ENCODE measurements at regions not wholly inside any gene's neighbourhood (a gene's known extent, or its start where the extent isn't known, plus 50 kb on each side); places are given as distances from the start of the nearest gene placed in this dataset.

GRCh38 chr5:169408731-169409130, 107.8 kb upstream of the SLIT3 start (continued):
- TF ChIP-seq GABPB1 (CRISPR knock-in tag; IDR thresholded peaks at IDR 0.05), result no peak

GRCh38 chr5:169408171-169408570, 107.2 kb upstream of the SLIT3 start:
- H3K9me3 Mint-ChIP-seq, result peaks cover 4% of the 10 kb centered on the region
- ChIA-PET POLR2A (no interaction called here), CTCF (no interaction called here)
- DNase-seq (ENCODE audit: low spot score), result no peak
- no peak for ATAC-seq
- no peaks in the 10 kb centered on the region for H3K36me3 Mint-ChIP-seq
- no peak overlapping the region for H3K27ac Mint-ChIP-seq
- no peaks in the 10 kb centered on the region for H3K27me3 Mint-ChIP-seq (ENCODE audit: low read depth)
- TF ChIP-seq ZNF671 (CRISPR knock-in tag; IDR thresholded peaks at IDR 0.05) (no peak), GTF2I (CRISPR knock-in tag; conservative IDR thresholded peaks at IDR 0.05) (no peak), CREM (CRISPR knock-in tag; IDR thresholded peaks at IDR 0.05) (no peak), USF1 (CRISPR knock-in tag; IDR thresholded peaks at IDR 0.05) (no peak), USF2 (CRISPR knock-in tag; IDR thresholded peaks at IDR 0.05) (no peak), OVOL2 (CRISPR knock-in tag; IDR thresholded peaks at IDR 0.05; ENCODE audit: borderline replicate concordance) (no peak), ZNF317 (CRISPR knock-in tag; IDR thresholded peaks at IDR 0.05; ENCODE audit: borderline replicate concordance, low read depth) (no peak), ZNF532 (CRISPR knock-in tag; IDR thresholded peaks at IDR 0.05; ENCODE audit: borderline replicate concordance) (no peak), ATF2 (CRISPR knock-in tag; IDR thresholded peaks at IDR 0.05; ENCODE audit: borderline replicate concordance, low read depth) (no peak), ZNF416 (CRISPR knock-in tag; IDR thresholded peaks at IDR 0.05) (no peak), GRHL2 (CRISPR knock-in tag; IDR thresholded peaks at IDR 0.05; ENCODE audit: insufficient replicate concordance, severe bottlenecking) (no peak)
- TF ChIP-seq, protein P1, sequence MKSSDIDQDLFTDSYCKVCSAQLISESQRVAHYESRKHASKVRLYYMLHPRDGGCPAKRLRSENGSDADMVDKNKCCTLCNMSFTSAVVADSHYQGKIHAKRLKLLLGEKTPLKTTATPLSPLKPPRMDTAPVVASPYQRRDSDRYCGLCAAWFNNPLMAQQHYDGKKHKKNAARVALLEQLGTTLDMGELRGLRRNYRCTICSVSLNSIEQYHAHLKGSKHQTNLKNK (CRISPR knock-in tag; IDR thresholded peaks at IDR 0.05), result no peak
- TF ChIP-seq, protein P2, sequence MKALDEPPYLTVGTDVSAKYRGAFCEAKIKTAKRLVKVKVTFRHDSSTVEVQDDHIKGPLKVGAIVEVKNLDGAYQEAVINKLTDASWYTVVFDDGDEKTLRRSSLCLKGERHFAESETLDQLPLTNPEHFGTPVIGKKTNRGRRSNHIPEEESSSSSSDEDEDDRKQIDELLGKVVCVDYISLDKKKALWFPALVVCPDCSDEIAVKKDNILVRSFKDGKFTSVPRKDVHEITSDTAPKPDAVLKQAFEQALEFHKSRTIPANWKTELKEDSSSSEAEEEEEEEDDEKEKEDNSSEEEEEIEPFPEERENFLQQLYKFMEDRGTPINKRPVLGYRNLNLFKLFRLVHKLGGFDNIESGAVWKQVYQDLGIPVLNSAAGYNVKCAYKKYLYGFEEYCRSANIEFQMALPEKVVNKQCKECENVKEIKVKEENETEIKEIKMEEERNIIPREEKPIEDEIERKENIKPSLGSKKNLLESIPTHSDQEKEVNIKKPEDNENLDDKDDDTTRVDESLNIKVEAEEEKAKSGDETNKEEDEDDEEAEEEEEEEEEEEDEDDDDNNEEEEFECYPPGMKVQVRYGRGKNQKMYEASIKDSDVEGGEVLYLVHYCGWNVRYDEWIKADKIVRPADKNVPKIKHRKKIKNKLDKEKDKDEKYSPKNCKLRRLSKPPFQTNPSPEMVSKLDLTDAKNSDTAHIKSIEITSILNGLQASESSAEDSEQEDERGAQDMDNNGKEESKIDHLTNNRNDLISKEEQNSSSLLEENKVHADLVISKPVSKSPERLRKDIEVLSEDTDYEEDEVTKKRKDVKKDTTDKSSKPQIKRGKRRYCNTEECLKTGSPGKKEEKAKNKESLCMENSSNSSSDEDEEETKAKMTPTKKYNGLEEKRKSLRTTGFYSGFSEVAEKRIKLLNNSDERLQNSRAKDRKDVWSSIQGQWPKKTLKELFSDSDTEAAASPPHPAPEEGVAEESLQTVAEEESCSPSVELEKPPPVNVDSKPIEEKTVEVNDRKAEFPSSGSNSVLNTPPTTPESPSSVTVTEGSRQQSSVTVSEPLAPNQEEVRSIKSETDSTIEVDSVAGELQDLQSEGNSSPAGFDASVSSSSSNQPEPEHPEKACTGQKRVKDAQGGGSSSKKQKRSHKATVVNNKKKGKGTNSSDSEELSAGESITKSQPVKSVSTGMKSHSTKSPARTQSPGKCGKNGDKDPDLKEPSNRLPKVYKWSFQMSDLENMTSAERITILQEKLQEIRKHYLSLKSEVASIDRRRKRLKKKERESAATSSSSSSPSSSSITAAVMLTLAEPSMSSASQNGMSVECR (CRISPR knock-in tag; IDR thresholded peaks at IDR 0.05; ENCODE audit: borderline replicate concordance), result no peak
- TF ChIP-seq, protein P3, sequence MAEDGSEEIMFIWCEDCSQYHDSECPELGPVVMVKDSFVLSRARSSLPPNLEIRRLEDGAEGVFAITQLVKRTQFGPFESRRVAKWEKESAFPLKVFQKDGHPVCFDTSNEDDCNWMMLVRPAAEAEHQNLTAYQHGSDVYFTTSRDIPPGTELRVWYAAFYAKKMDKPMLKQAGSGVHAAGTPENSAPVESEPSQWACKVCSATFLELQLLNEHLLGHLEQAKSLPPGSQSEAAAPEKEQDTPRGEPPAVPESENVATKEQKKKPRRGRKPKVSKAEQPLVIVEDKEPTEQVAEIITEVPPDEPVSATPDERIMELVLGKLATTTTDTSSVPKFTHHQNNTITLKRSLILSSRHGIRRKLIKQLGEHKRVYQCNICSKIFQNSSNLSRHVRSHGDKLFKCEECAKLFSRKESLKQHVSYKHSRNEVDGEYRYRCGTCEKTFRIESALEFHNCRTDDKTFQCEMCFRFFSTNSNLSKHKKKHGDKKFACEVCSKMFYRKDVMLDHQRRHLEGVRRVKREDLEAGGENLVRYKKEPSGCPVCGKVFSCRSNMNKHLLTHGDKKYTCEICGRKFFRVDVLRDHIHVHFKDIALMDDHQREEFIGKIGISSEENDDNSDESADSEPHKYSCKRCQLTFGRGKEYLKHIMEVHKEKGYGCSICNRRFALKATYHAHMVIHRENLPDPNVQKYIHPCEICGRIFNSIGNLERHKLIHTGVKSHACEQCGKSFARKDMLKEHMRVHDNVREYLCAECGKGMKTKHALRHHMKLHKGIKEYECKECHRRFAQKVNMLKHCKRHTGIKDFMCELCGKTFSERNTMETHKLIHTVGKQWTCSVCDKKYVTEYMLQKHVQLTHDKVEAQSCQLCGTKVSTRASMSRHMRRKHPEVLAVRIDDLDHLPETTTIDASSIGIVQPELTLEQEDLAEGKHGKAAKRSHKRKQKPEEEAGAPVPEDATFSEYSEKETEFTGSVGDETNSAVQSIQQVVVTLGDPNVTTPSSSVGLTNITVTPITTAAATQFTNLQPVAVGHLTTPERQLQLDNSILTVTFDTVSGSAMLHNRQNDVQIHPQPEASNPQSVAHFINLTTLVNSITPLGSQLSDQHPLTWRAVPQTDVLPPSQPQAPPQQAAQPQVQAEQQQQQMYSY (CRISPR knock-in tag; IDR thresholded peaks at IDR 0.05), result no peak
- TF ChIP-seq, protein P4, sequence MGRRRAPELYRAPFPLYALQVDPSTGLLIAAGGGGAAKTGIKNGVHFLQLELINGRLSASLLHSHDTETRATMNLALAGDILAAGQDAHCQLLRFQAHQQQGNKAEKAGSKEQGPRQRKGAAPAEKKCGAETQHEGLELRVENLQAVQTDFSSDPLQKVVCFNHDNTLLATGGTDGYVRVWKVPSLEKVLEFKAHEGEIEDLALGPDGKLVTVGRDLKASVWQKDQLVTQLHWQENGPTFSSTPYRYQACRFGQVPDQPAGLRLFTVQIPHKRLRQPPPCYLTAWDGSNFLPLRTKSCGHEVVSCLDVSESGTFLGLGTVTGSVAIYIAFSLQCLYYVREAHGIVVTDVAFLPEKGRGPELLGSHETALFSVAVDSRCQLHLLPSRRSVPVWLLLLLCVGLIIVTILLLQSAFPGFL (CRISPR knock-in tag; IDR thresholded peaks at IDR 0.05; ENCODE audit: borderline replicate concordance), result no peak
- peaks cover 19% of the 10 kb centered on the region for H3K4me1 Mint-ChIP-seq
- no peak overlapping the region for H3K4me3 Mint-ChIP-seq

All from WTC11 (cell line).